Panc1 (cell line): ENCODE measurements at regions not wholly inside any gene's neighbourhood (a gene's known extent, or its start where the extent isn't known, plus 50 kb on each side); places are given as distances from the start of the nearest gene placed in this dataset.

Source experiments
- SIN3A ChIP-seq: IDR thresholded peaks from 2 replicates; pipeline ENCODE4 v1.6.1; 2012; ENCODE audit warnings: low read depth, mild to moderate bottlenecking, low read length, moderate library complexity, borderline replicate concordance; ENCODE audit not compliant: insufficient read depth
- TCF7L2 ChIP-seq: IDR thresholded peaks from 2 replicates; pipeline ENCODE4 v1.6.1; 2011; ENCODE audit warnings: mild to moderate bottlenecking, low read depth, low read length, inconsistent platforms
- TF ChIP-seq, protein P1 (sequence below): fragments of 450-650 bp; IDR thresholded peaks from 2 replicates; pipeline ENCODE4 v1.5.1; 2017; ENCODE audit warnings: mild to moderate bottlenecking

DNA sequence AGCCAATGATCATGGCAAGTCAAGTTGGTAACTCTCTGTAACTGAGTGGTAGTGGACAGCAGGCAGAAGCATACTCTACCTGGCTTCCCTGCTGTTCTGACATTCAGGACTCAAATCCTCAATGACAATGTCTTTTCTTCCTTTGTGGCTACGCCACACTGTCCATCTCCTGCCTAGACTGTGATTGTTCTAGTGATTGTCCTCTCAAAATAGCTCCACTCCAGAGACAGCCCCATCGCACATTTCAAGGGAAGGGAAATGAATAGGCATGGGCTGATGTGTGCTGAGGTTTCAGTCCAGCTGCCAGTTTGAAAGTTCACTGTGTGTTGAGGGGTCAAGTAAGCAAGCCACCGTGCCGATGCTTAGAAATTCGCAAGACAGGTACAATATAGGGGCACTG, 227.0 kb upstream of the WWC1 start:
- TF ChIP-seq, protein P1, sequence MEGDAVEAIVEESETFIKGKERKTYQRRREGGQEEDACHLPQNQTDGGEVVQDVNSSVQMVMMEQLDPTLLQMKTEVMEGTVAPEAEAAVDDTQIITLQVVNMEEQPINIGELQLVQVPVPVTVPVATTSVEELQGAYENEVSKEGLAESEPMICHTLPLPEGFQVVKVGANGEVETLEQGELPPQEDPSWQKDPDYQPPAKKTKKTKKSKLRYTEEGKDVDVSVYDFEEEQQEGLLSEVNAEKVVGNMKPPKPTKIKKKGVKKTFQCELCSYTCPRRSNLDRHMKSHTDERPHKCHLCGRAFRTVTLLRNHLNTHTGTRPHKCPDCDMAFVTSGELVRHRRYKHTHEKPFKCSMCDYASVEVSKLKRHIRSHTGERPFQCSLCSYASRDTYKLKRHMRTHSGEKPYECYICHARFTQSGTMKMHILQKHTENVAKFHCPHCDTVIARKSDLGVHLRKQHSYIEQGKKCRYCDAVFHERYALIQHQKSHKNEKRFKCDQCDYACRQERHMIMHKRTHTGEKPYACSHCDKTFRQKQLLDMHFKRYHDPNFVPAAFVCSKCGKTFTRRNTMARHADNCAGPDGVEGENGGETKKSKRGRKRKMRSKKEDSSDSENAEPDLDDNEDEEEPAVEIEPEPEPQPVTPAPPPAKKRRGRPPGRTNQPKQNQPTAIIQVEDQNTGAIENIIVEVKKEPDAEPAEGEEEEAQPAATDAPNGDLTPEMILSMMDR: no peak
- TF ChIP-seq SIN3A (no peak), TCF7L2 (no peak)
